Nephron progenitor cell (in vitro differentiated cells): ENCODE measurements at regions not wholly inside any gene's neighbourhood (a gene's known extent, or its start where the extent isn't known, plus 50 kb on each side); places are given as distances from the start of the nearest gene placed in this dataset.

ENCODE experiments used
- DNase-seq: peaks from one replicate; pipeline ENCODE4 v3.0.0; 2021
- H3K27ac Mint-ChIP-seq: 2 replicates; pipeline ENCODE4 v1.8.0; 2021; ENCODE audit warnings: mild to moderate bottlenecking, moderate library complexity, mixed read lengths
- H3K27me3 Mint-ChIP-seq: 2 replicates; pipeline ENCODE4 v1.8.0; 2021; ENCODE audit warnings: mild to moderate bottlenecking, low read depth, mixed read lengths; ENCODE audit not compliant: poor library complexity
- H3K36me3 Mint-ChIP-seq: 2 replicates; pipeline ENCODE4 v1.8.0; 2021; ENCODE audit warnings: low read depth, mixed read lengths
- H3K4me1 Mint-ChIP-seq: 2 replicates; pipeline ENCODE4 v1.8.0; 2021; ENCODE audit warnings: mixed read lengths
- H3K4me3 Mint-ChIP-seq: 2 replicates; pipeline ENCODE4 v1.8.0; 2021; ENCODE audit warnings: mild to moderate bottlenecking, moderate library complexity, mixed read lengths
- H3K9me3 Mint-ChIP-seq: 2 replicates; pipeline ENCODE4 v1.8.0; 2021; ENCODE audit warnings: mild to moderate bottlenecking, moderate library complexity, mixed read lengths
- CTCF ChIP-seq: fragments of 200-600 bp; sonication (generic); IDR thresholded peaks from 2 replicates; pipeline ENCODE4 v1.5.0; 2021; ENCODE audit warnings: antibody characterized with exemption

- Mint-ChIP-seq H3K9me3 (peaks cover 10% of the 10 kb centered on the region), H3K36me3 (peaks cover 8% of the 10 kb centered on the region), H3K27me3 (peaks cover 9% of the 10 kb centered on the region), H3K4me3 (no peak overlapping the region), H3K27ac (no peak overlapping the region), H3K4me1 (no peaks in the 10 kb centered on the region)
- no peak for TF ChIP-seq CTCF
- no peak for DNase-seq
Observed at GRCh38 chr4:155526452-155527169, 140.0 kb upstream of the GUCY1A1 start.

GRCh38 chr4:155524926-155525455 is 141.7 kb upstream of the GUCY1A1 start:
- H3K4me3 Mint-ChIP-seq = no peak overlapping the region
- peaks cover 12% of the 10 kb centered on the region for H3K27me3 Mint-ChIP-seq
- no peak for TF ChIP-seq CTCF
- no peaks in the 10 kb centered on the region for H3K4me1 Mint-ChIP-seq
- peaks cover 22% of the 10 kb centered on the region for H3K9me3 Mint-ChIP-seq
- peaks cover 14% of the 10 kb centered on the region for H3K36me3 Mint-ChIP-seq
- no peak overlapping the region for H3K27ac Mint-ChIP-seq
- no peak for DNase-seq

- Mint-ChIP-seq H3K9me3 (peaks cover 26% of the 10 kb centered on the region), H3K27ac (no peak overlapping the region), H3K4me3 (no peak overlapping the region), H3K4me1 (no peaks in the 10 kb centered on the region), H3K27me3 (peaks cover 12% of the 10 kb centered on the region), H3K36me3 (peaks cover 14% of the 10 kb centered on the region)
- no peak for DNase-seq
- no peak for TF ChIP-seq CTCF
Observed at GRCh38 chr4:155523358-155523757, 143.3 kb upstream of the GUCY1A1 start.

GRCh38 chr4:155522201-155522600 is 144.4 kb upstream of the GUCY1A1 start:
- Mint-ChIP-seq H3K9me3 (peaks cover 27% of the 10 kb centered on the region), H3K27ac (no peak overlapping the region), H3K4me3 (no peak overlapping the region), H3K36me3 (peaks cover 14% of the 10 kb centered on the region), H3K27me3 (peaks cover 12% of the 10 kb centered on the region), H3K4me1 (no peaks in the 10 kb centered on the region)
- no peak for DNase-seq
- TF ChIP-seq CTCF = no peak

- Mint-ChIP-seq H3K27me3 (peaks cover 7% of the 10 kb centered on the region), H3K27ac (no peak overlapping the region)
Observed at GRCh38 chr4:155521382-155521781, 144.6 kb upstream of the MAP9 start.

More at GRCh38 chr4:155521382-155521781, 144.6 kb upstream of the MAP9 start:
- peaks cover 27% of the 10 kb centered on the region for H3K9me3 Mint-ChIP-seq
- TF ChIP-seq CTCF = no peak
- no peak overlapping the region for H3K4me3 Mint-ChIP-seq
- H3K36me3 Mint-ChIP-seq = peaks cover 14% of the 10 kb centered on the region
- H3K4me1 Mint-ChIP-seq = no peaks in the 10 kb centered on the region
- DNase-seq = no peak
